HepG2 (cell line): ENCODE measurements at regions not wholly inside any gene's neighbourhood (a gene's known extent, or its start where the extent isn't known, plus 50 kb on each side); places are given as distances from the start of the nearest gene placed in this dataset.

Experiments used
- ATAC-seq: fragments of 200-7000 bp; cut with Tn5 transposase; 3 replicates; pipeline ENCODE4 v1.9.1; 2020; ENCODE audit warnings: mild to moderate bottlenecking, moderate library complexity
- BruUV-seq: library from RNA; stranded (reverse); fragments of 400-500 nt; replicated peaks from 2 replicates; lab custom pipeline; 2021; lab: Mats Ljungman, UMichigan
- CTCF ChIA-PET: fragments of 300-600 bp; formaldehyde crosslinking; extraction: SDS; loops from one replicate; lab custom pipeline; 2021; ENCODE audit warnings: low total read pairs, inconsistent platforms, low intra/inter-chr PET ratio; lab: Yijun Ruan, JAX
- POLR2A ChIA-PET: fragments of 350-600 bp; sonication (Branson Sonifier 250); formaldehyde crosslinking; loops from one replicate; lab custom pipeline; 2020; ENCODE audit warnings: antibody characterized with exemption, inconsistent platforms; lab: Yijun Ruan, JAX
- DNase-seq: peaks from one replicate; pipeline ENCODE4 v3.0.0-alpha.2; 2015; ENCODE audit warnings: low spot score
- FAIRE-seq: peaks from 3 replicates; lab custom pipeline; 2011; peaks lifted over from hg19 to GRCh38; lab: Jason Lieb, UNC
- H2AFZ ChIP-seq: one replicate; pipeline ENCODE4 v1.6.1; 2011; ENCODE audit warnings: low read length, inconsistent platforms
- H3K27ac ChIP-seq: fragments of 300-600 bp; 3 replicates; pipeline ENCODE4 v1.8.0; 2011; ENCODE audit warnings: mixed run types, mild to moderate bottlenecking, mixed read lengths, low read length, inconsistent platforms; ENCODE audit not compliant: insufficient read depth; ENCODE audit errors: extremely low read length
- H3K27me3 ChIP-seq, 2 experiments: fragments of 200-600 bp in 1 of 2; 2 replicates in 1 of 2; 3 replicates in 1 of 2; pipeline versions ENCODE4 v1.6.0 to v1.8.0; 2011; ENCODE audit warnings: low read length in 2 of 2, mild to moderate bottlenecking in 2 of 2, moderate library complexity in 2 of 2, inconsistent platforms in 1 of 2; ENCODE audit not compliant: insufficient read depth in 2 of 2, control insufficient read depth in 1 of 2
- H3K36me3 ChIP-seq, 2 experiments: fragments of 200-600 bp in 1 of 2; replicated peaks in 1 of 2; 2 replicates in 1 of 2; 3 replicates in 1 of 2; pipeline versions ENCODE4 v1.5.1 to v1.8.0; 2011; ENCODE audit warnings: low read length in 2 of 2, inconsistent platforms in 1 of 2; ENCODE audit not compliant: insufficient read depth in 2 of 2, control insufficient read depth in 1 of 2
- H3K4me1 ChIP-seq: 2 replicates; pipeline ENCODE4 v1.5.1; 2012; ENCODE audit warnings: low read length, inconsistent platforms; ENCODE audit not compliant: insufficient read depth
- H3K4me2 ChIP-seq: 2 replicates; pipeline ENCODE4 v1.6.0; 2011; ENCODE audit warnings: low read depth, low read length, inconsistent platforms
- H3K4me3 ChIP-seq, 3 experiments: fragments of 200-600 bp in 1 of 3; sonication (generic), shearing (Covaris generic) in 1 of 3; replicated peaks in 1 of 3; 2 replicates each; pipeline ENCODE4 v1.5.1; 2011 to 2016; ENCODE audit warnings: low read length in 3 of 3, inconsistent platforms in 2 of 3, low read depth in 2 of 3, mild to moderate bottlenecking in 2 of 3, control low read depth in 1 of 3, mixed read lengths in 1 of 3; ENCODE audit not compliant: insufficient read depth in 1 of 3
- H3K79me2 ChIP-seq: one replicate; pipeline ENCODE4 v1.6.1; 2011; ENCODE audit warnings: low read length, inconsistent platforms; ENCODE audit not compliant: insufficient read depth
- H3K9ac ChIP-seq: 2 replicates; pipeline ENCODE4 v1.6.0; 2011; ENCODE audit warnings: mild to moderate bottlenecking, low read depth, low read length, inconsistent platforms; ENCODE audit not compliant: insufficient read depth
- H3K9me3 ChIP-seq: 2 replicates; pipeline ENCODE4 v1.5.1; 2012; ENCODE audit warnings: mild to moderate bottlenecking, low read length
- H4K20me1 ChIP-seq: 2 replicates; pipeline ENCODE4 v1.6.0; 2011; ENCODE audit warnings: inconsistent platforms, mild to moderate bottlenecking, low read length, moderate library complexity; ENCODE audit not compliant: insufficient read depth
- ETV5 ChIP-seq: IDR thresholded peaks from 2 replicates; pipeline ENCODE4 v1.6.1; 2018; ENCODE audit warnings: missing biosample characterization, missing genetic modification reagents, inconsistent platforms, borderline replicate concordance
- GMEB2 ChIP-seq: IDR thresholded peaks from 2 replicates; pipeline ENCODE4 v1.6.1; 2016; ENCODE audit warnings: missing biosample characterization, missing genetic modification reagents, low read depth
- KAT7 ChIP-seq: IDR thresholded peaks from 2 replicates; pipeline ENCODE4 v1.6.1; 2018; ENCODE audit warnings: borderline replicate concordance, missing compliant biosample characterization
- KAT8 ChIP-seq: IDR thresholded peaks from 2 replicates; pipeline ENCODE4 v1.6.1; 2016; ENCODE audit warnings: missing genetic modification reagents, missing compliant biosample characterization
- MATR3 ChIP-seq: sonication (generic); formaldehyde crosslinking; IDR thresholded peaks from 2 replicates; pipeline ENCODE4 v1.4.0; 2020; ENCODE audit warnings: missing genetic modification reagents
- TMF1 ChIP-seq: sonication (generic); formaldehyde crosslinking; IDR thresholded peaks from 2 replicates; pipeline ENCODE4 v1.8.1; 2022; ENCODE audit warnings: low read depth, missing genetic modification reagents
- ZHX1 ChIP-seq: sonication (generic); formaldehyde crosslinking; IDR thresholded peaks from 2 replicates; pipeline ENCODE4 v1.8.1; 2022; ENCODE audit warnings: low read depth, mild to moderate bottlenecking, missing genetic modification reagents
- ZNF350 ChIP-seq: sonication (generic); formaldehyde crosslinking; IDR thresholded peaks from 2 replicates; pipeline ENCODE4 v1.4.0; 2020; ENCODE audit warnings: mild to moderate bottlenecking, low read depth, missing genetic modification reagents, borderline replicate concordance
- ZNF432 ChIP-seq: sonication (generic); formaldehyde crosslinking; IDR thresholded peaks from 2 replicates; pipeline ENCODE4 v1.5.0; 2020; ENCODE audit warnings: missing genetic modification reagents, mild to moderate bottlenecking, borderline replicate concordance
- WGBS: methylation state at CpG from one replicate; pipeline ENCODE4 v1.1.6; 2017; ENCODE audit warnings: low lambda C conversion rate; 5-methylcytosine and 5-hydroxymethylcytosine counted together
- in situ Hi-C: cut with HindIII; loops from 2 replicates; pipeline ENCODE4 v1.10.0; 2017; ENCODE audit warnings: low pct_unique_long_range_greater_than_20kb; ENCODE audit not compliant: extremely low pct_ligation_motif_present
- intact Hi-C: fragments of 100-400 bp; cut with micrococcal nuclease; formaldehyde crosslinking; loops from one replicate; pipeline ENCODE4 v1.10.0; 2022; ENCODE audit not compliant: unreplicated experiment

GRCh38 chr10:47090042-47090441 is 178.8 kb downstream of the PTPN20 start:
- TF ChIP-seq KAT8 (CRISPR knock-in tag) (no peak), ZNF350 (no peak), ZHX1 (CRISPR knock-in tag) (no peak), MATR3 (no peak), ETV5 (CRISPR knock-in tag) (no peak), KAT7 (CRISPR knock-in tag) (no peak), ZNF432 (CRISPR knock-in tag) (no peak), TMF1 (no peak), GMEB2 (CRISPR knock-in tag) (no peak)
- ChIA-PET POLR2A (no interaction called here), CTCF (no interaction called here)
- H3K79me2 ChIP-seq, result no peaks in the 10 kb centered on the region
- DNase-seq (no peak), ATAC-seq (no peak), FAIRE-seq (no peak)
- in situ Hi-C loops (no loop called here), intact Hi-C loops (no loop called here)
- no peak overlapping the region for H3K27ac ChIP-seq
- H2AFZ ChIP-seq, result no peak overlapping the region
- no peaks in the 10 kb centered on the region for H3K9me3 ChIP-seq
- H4K20me1 ChIP-seq, result no peaks in the 10 kb centered on the region
- no TSS peak for BruUV-seq
- 22% methylated on average over 3 of the region's 3 CpGs for WGBS
- no peak overlapping the region for H3K4me3 ChIP-seq
- no peaks in the 10 kb centered on the region for H3K36me3 ChIP-seq
- no peak overlapping the region for H3K4me2 ChIP-seq
- H3K27me3 ChIP-seq, result peaks cover 6 to 52% of the 10 kb centered on the region in 2 experiments; a peak in 4 of 5 replicates
- H3K4me1 ChIP-seq, result no peaks in the 10 kb centered on the region
- no peak overlapping the region for H3K9ac ChIP-seq
